ENCODE measurements at regions not wholly inside any gene's neighbourhood (a gene's known extent, or its start where the extent isn't known, plus 50 kb on each side); places are given as distances from the start of the nearest gene placed in this dataset.

GRCh38 chr5:175308701-175309100 lies 135.3 kb downstream of the DRD1 start:
- ChIA-PET POLR2A (interaction anchor here (0.6 kb wide), 1 partner anchor 129 kb away, joined by 3 read pairs; no protein-coding TSS in a partner anchor), CTCF (no interaction called here)
- H3K9me3 Mint-ChIP-seq: no peaks in the 10 kb centered on the region
- no peak overlapping the region for H3K4me3 Mint-ChIP-seq
- no peaks in the 10 kb centered on the region for H3K36me3 Mint-ChIP-seq
- no peaks in the 10 kb centered on the region for H3K4me1 Mint-ChIP-seq
- peaks cover 2% of the 10 kb centered on the region; the same call in 1 of the 2 replicates for H3K27me3 Mint-ChIP-seq (ENCODE audit: low read depth)
- no peak overlapping the region for H3K27ac Mint-ChIP-seq
- ATAC-seq (no peak), DNase-seq (ENCODE audit: low spot score) (no peak)
- TF ChIP-seq ARID4B (CRISPR knock-in tag; IDR thresholded peaks at IDR 0.05; ENCODE audit: borderline replicate concordance) (no peak), TP53 (CRISPR knock-in tag; IDR thresholded peaks at IDR 0.05) (no peak)

GRCh38 chr5:175306381-175306780 lies 137.6 kb downstream of the DRD1 start:
- no peaks in the 10 kb centered on the region for H3K4me1 Mint-ChIP-seq
- no peaks in the 10 kb centered on the region for H3K36me3 Mint-ChIP-seq
- ChIA-PET POLR2A (no interaction called here), CTCF (no interaction called here)
- H3K4me3 Mint-ChIP-seq: no peak overlapping the region
- no peak for TF ChIP-seq FOXP1 (CRISPR knock-in tag; IDR thresholded peaks at IDR 0.05; ENCODE audit: borderline replicate concordance)
- TF ChIP-seq FOXK1 (CRISPR knock-in tag; IDR thresholded peaks at IDR 0.05): no peak
- no peak for TF ChIP-seq E2F4 (CRISPR knock-in tag; IDR thresholded peaks at IDR 0.05; ENCODE audit: borderline replicate concordance, low read depth)
- no peak for TF ChIP-seq ZMAT4 (CRISPR knock-in tag; IDR thresholded peaks at IDR 0.05)
- no peak for TF ChIP-seq ZNF423 (CRISPR knock-in tag; IDR thresholded peaks at IDR 0.05)
- TF ChIP-seq CBFB (CRISPR knock-in tag; IDR thresholded peaks at IDR 0.05; ENCODE audit: low read depth): no peak
- TF ChIP-seq ELF4 (CRISPR knock-in tag; IDR thresholded peaks at IDR 0.05; ENCODE audit: low read depth): no peak
- TF ChIP-seq MLX (CRISPR knock-in tag; IDR thresholded peaks at IDR 0.05): no peak
- TF ChIP-seq CDX4 (CRISPR knock-in tag; IDR thresholded peaks at IDR 0.05; ENCODE audit: borderline replicate concordance): no peak
- no peak for TF ChIP-seq EMX1 (CRISPR knock-in tag; IDR thresholded peaks at IDR 0.05)
- no peak for TF ChIP-seq AR (CRISPR knock-in tag; IDR thresholded peaks at IDR 0.05)
- no peak for TF ChIP-seq ZNF219 (CRISPR knock-in tag; IDR thresholded peaks at IDR 0.05; ENCODE audit: borderline replicate concordance)
- no peak for TF ChIP-seq JAZF1 (CRISPR knock-in tag; IDR thresholded peaks at IDR 0.05)
- H3K27ac Mint-ChIP-seq: no peak overlapping the region
- no peak for DNase-seq (ENCODE audit: low spot score)
- H3K9me3 Mint-ChIP-seq: no peaks in the 10 kb centered on the region
- no peak for ATAC-seq
- peaks cover 2% of the 10 kb centered on the region; the same call in 1 of the 2 replicates for H3K27me3 Mint-ChIP-seq (ENCODE audit: low read depth)

Data from WTC11 (cell line).